HEK293 (cell line): ENCODE measurements at regions not wholly inside any gene's neighbourhood (a gene's known extent, or its start where the extent isn't known, plus 50 kb on each side); places are given as distances from the start of the nearest gene placed in this dataset.

ENCODE experiments used
- CTCF ChIA-PET: fragments of 350-600 bp; formaldehyde crosslinking; extraction: SDS; loops from one replicate; lab custom pipeline; 2021; ENCODE audit warnings: antibody characterized with exemption; lab: Yijun Ruan, JAX
- POLR2A ChIA-PET: fragments of 300-600 bp; formaldehyde crosslinking; extraction: SDS; loops from one replicate; lab custom pipeline; 2020; ENCODE audit warnings: antibody characterized with exemption, inconsistent platforms; lab: Yijun Ruan, JAX
- H3K27ac ChIP-seq: fragments of 200-500 bp; sonication (Bioruptor generic); 2 replicates; pipeline ENCODE4 v1.5.1; 2014; ENCODE audit warnings: low read depth, low read length, control low read depth, inconsistent platforms; ENCODE audit errors: extremely low read depth
- H3K36me3 ChIP-seq, 2 experiments: fragments of 200-500 bp in 1 of 2; sonication (Bioruptor generic) in 1 of 2; 1 replicate in 1 of 2; 2 replicates in 1 of 2; pipeline ENCODE4 v1.5.1; 2014 to 2017; ENCODE audit warnings: inconsistent platforms in 2 of 2, low read length in 2 of 2; ENCODE audit not compliant: control insufficient read depth in 2 of 2, insufficient read depth in 1 of 2
- H3K4me1 ChIP-seq: fragments of 200-500 bp; sonication (Bioruptor generic); 2 replicates; pipeline ENCODE4 v1.5.1; 2014; ENCODE audit warnings: mild to moderate bottlenecking, low read length, inconsistent platforms; ENCODE audit not compliant: control insufficient read depth, insufficient read depth
- H3K4me3 ChIP-seq: 2 replicates; pipeline ENCODE4 v1.5.1; 2011; ENCODE audit warnings: low read depth, mild to moderate bottlenecking, control low read depth, low read length, moderate library complexity
- H3K9me3 ChIP-seq: fragments of 200-500 bp; sonication (Bioruptor generic); 2 replicates; pipeline ENCODE4 v1.5.1; 2014; ENCODE audit warnings: low read depth, low read length, inconsistent platforms; ENCODE audit not compliant: control insufficient read depth, insufficient read depth
- RBAK ChIP-seq: fragments of 450-650 bp; formaldehyde crosslinking; IDR thresholded peaks from 2 replicates; pipeline ENCODE4 v1.5.1; 2016; ENCODE audit warnings: missing biosample characterization, missing genetic modification characterization
- SCRT2 ChIP-seq: fragments of 450-650 bp; formaldehyde crosslinking; IDR thresholded peaks from 2 replicates; pipeline ENCODE4 v1.5.1; 2016; ENCODE audit warnings: missing biosample characterization, missing genetic modification characterization
- TRIM28 ChIP-seq: IDR thresholded peaks from 2 replicates; pipeline ENCODE4 v1.6.1; 2011; ENCODE audit warnings: low read length, control low read depth, borderline replicate concordance
- WT1 ChIP-seq: fragments of 450-650 bp; formaldehyde crosslinking; IDR thresholded peaks from 2 replicates; pipeline ENCODE4 v1.5.1; 2016; ENCODE audit warnings: missing biosample characterization, missing genetic modification characterization
- ZBTB1 ChIP-seq: fragments of 450-650 bp; formaldehyde crosslinking; IDR thresholded peaks from 2 replicates; pipeline ENCODE4 v1.5.1; 2016; ENCODE audit warnings: missing biosample characterization, missing genetic modification characterization
- ZBTB49 ChIP-seq: fragments of 450-650 bp; formaldehyde crosslinking; IDR thresholded peaks from 2 replicates; pipeline ENCODE4 v1.5.1; 2016; ENCODE audit warnings: missing biosample characterization, missing genetic modification characterization, low read depth
- ZNF132 ChIP-seq: fragments of 450-650 bp; formaldehyde crosslinking; IDR thresholded peaks from 2 replicates; pipeline ENCODE4 v1.5.1; 2017; ENCODE audit warnings: missing biosample characterization, missing genetic modification characterization, borderline replicate concordance
- ZNF146 ChIP-seq: fragments of 450-650 bp; formaldehyde crosslinking; IDR thresholded peaks from 2 replicates; pipeline ENCODE4 v1.5.1; 2016; ENCODE audit warnings: missing biosample characterization, missing genetic modification characterization
- ZNF174 ChIP-seq: fragments of 450-650 bp; formaldehyde crosslinking; IDR thresholded peaks from 2 replicates; pipeline ENCODE4 v1.5.0; 2017; ENCODE audit warnings: missing biosample characterization, mild to moderate bottlenecking, missing genetic modification characterization
- ZNF221 ChIP-seq: fragments of 450-650 bp; formaldehyde crosslinking; IDR thresholded peaks from 2 replicates; pipeline ENCODE4 v1.5.1; 2017; ENCODE audit warnings: missing biosample characterization, missing genetic modification characterization, borderline replicate concordance
- ZNF223 ChIP-seq: fragments of 450-650 bp; formaldehyde crosslinking; IDR thresholded peaks from 2 replicates; pipeline ENCODE4 v1.5.1; 2016; ENCODE audit warnings: missing biosample characterization, missing genetic modification characterization
- ZNF280D ChIP-seq: fragments of 450-650 bp; formaldehyde crosslinking; IDR thresholded peaks from 2 replicates; pipeline ENCODE4 v1.5.1; 2016; ENCODE audit warnings: missing biosample characterization, missing genetic modification characterization
- ZNF292 ChIP-seq: fragments of 450-650 bp; formaldehyde crosslinking; IDR thresholded peaks from 2 replicates; pipeline ENCODE4 v1.5.1; 2016; ENCODE audit warnings: low read depth, missing biosample characterization, missing genetic modification characterization, borderline replicate concordance
- ZNF302 ChIP-seq: fragments of 450-650 bp; formaldehyde crosslinking; IDR thresholded peaks from 2 replicates; pipeline ENCODE4 v1.5.1; 2016; ENCODE audit warnings: missing biosample characterization, missing genetic modification characterization, low read depth
- ZNF510 ChIP-seq: fragments of 450-650 bp; formaldehyde crosslinking; IDR thresholded peaks from 2 replicates; pipeline ENCODE4 v1.5.1; 2018; ENCODE audit warnings: mild to moderate bottlenecking, missing genetic modification characterization, missing biosample characterization; ENCODE audit not compliant: insufficient replicate concordance
- ZNF521 ChIP-seq: fragments of 450-650 bp; formaldehyde crosslinking; IDR thresholded peaks from 2 replicates; pipeline ENCODE4 v1.5.1; 2017; ENCODE audit warnings: missing biosample characterization, mild to moderate bottlenecking, missing genetic modification characterization
- ZNF529 ChIP-seq: fragments of 450-650 bp; formaldehyde crosslinking; IDR thresholded peaks from 2 replicates; pipeline ENCODE4 v1.5.1; 2017; ENCODE audit warnings: missing genetic modification characterization, missing biosample characterization; ENCODE audit not compliant: insufficient replicate concordance
- ZNF548 ChIP-seq: fragments of 450-650 bp; formaldehyde crosslinking; IDR thresholded peaks from 2 replicates; pipeline ENCODE4 v1.5.1; 2016; ENCODE audit warnings: missing biosample characterization, missing genetic modification characterization
- ZNF76 ChIP-seq: fragments of 450-650 bp; formaldehyde crosslinking; IDR thresholded peaks from 2 replicates; pipeline ENCODE4; 2016; ENCODE audit warnings: low read depth, missing biosample characterization, missing genetic modification characterization, borderline replicate concordance
- ZSCAN30 ChIP-seq: fragments of 450-650 bp; IDR thresholded peaks from 2 replicates; pipeline ENCODE4 v1.5.1; 2018; ENCODE audit warnings: missing biosample characterization, mild to moderate bottlenecking, missing genetic modification characterization, moderate library complexity

GRCh38 chr1:177629526-177629925 is 340.3 kb downstream of the SEC16B start:
- no peaks in the 10 kb centered on the region for H3K36me3 ChIP-seq
- H3K4me3 ChIP-seq: no peak overlapping the region
- no peaks in the 10 kb centered on the region for H3K4me1 ChIP-seq
- no peak for TF ChIP-seq ZNF146 (tag by site-specific recombination)
- TF ChIP-seq ZNF76: no peak
- no peak for TF ChIP-seq ZNF174 (tag by site-specific recombination)
- TF ChIP-seq ZNF221 (tag by site-specific recombination): no peak
- TF ChIP-seq ZSCAN30: no peak
- TF ChIP-seq ZNF510: no peak
- TF ChIP-seq ZNF280D: no peak
- TF ChIP-seq ZNF302: no peak
- no peak for TF ChIP-seq ZBTB1 (tag by site-specific recombination)
- no peak for TF ChIP-seq SCRT2 (tag by site-specific recombination)
- no peak for TF ChIP-seq RBAK (tag by site-specific recombination)
- TF ChIP-seq ZBTB49: no peak
- TF ChIP-seq ZNF132 (tag by site-specific recombination): no peak
- TF ChIP-seq TRIM28: no peak
- CTCF ChIA-PET: no interaction called here
- POLR2A ChIA-PET: no interaction called here
- no peaks in the 10 kb centered on the region; the same call in 1 of the 2 replicates for H3K9me3 ChIP-seq
- no peak overlapping the region for H3K27ac ChIP-seq

- TF ChIP-seq ZNF529 (tag by site-specific recombination) (no peak), ZNF521 (tag by site-specific recombination) (no peak), ZNF548 (tag by site-specific recombination) (no peak), WT1 (tag by site-specific recombination) (no peak), ZNF223 (tag by site-specific recombination) (no peak), ZNF510 (no peak), ZNF292 (no peak)
- ChIA-PET CTCF (no interaction called here), POLR2A (no interaction called here)
These were observed 342.5 kb downstream of the SEC16B start for GRCh38 chr1:177627148-177627910.

More at GRCh38 chr1:177627148-177627910, 342.5 kb downstream of the SEC16B start:
- H3K4me3 ChIP-seq: no peak overlapping the region
- H3K27ac ChIP-seq: no peak overlapping the region
- H3K36me3 ChIP-seq: no peaks in the 10 kb centered on the region
- no peaks in the 10 kb centered on the region for H3K4me1 ChIP-seq
- no peaks in the 10 kb centered on the region; the same call in 1 of the 2 replicates for H3K9me3 ChIP-seq
